A673 (cell line): ENCODE measurements at regions not wholly inside any gene's neighbourhood (a gene's known extent, or its start where the extent isn't known, plus 50 kb on each side); places are given as distances from the start of the nearest gene placed in this dataset.
A peak's percentile ranks its signal among the peaks of the same experiment; 100 is the strongest.

Experiments used
- BruUV-seq: library from RNA; stranded (reverse); fragments of 400-500 nt; replicated peaks from 2 replicates; lab custom pipeline; 2021; lab: Mats Ljungman, UMichigan
- CTCF ChIA-PET: fragments of 300-600 bp; sonication (Branson Sonifier 250); formaldehyde crosslinking; loops from one replicate; lab custom pipeline; 2022; ENCODE audit warnings: antibody characterized with exemption; lab: Charles Lee
- POLR2A ChIA-PET: fragments of 300-600 bp; sonication (Branson Sonifier 250); formaldehyde crosslinking; loops from one replicate; lab custom pipeline; 2022; ENCODE audit warnings: antibody characterized with exemption; ENCODE audit not compliant: low non-redundant PET; lab: Charles Lee
- DNase-seq: peaks from one replicate; pipeline ENCODE4 v3.0.0-alpha.2; 2015; ENCODE audit warnings: low spot score
- H3K27ac ChIP-seq: fragments of 200-600 bp; sonication (generic); 2 replicates; pipeline ENCODE4 v1.5.1; 2016; ENCODE audit warnings: mixed run types, low read depth, mild to moderate bottlenecking, mixed read lengths, antibody characterized with exemption, low read length; ENCODE audit not compliant: poor library complexity, severe bottlenecking
- H3K27me3 ChIP-seq: fragments of 200-600 bp; sonication (generic); replicated peaks from 2 replicates; pipeline ENCODE4 v1.6.1; 2017; ENCODE audit warnings: mixed run types, low read depth, mild to moderate bottlenecking, mixed read lengths, antibody characterized with exemption, low read length; ENCODE audit not compliant: insufficient read depth, poor library complexity
- H3K36me3 ChIP-seq: fragments of 200-600 bp; sonication (generic); 2 replicates; pipeline ENCODE4 v1.6.1; 2016; ENCODE audit warnings: mixed run types, mild to moderate bottlenecking, mixed read lengths, antibody characterized with exemption, low read length; ENCODE audit not compliant: insufficient read depth, poor library complexity, severe bottlenecking
- H3K4me1 ChIP-seq: fragments of 200-600 bp; sonication (generic); 2 replicates; pipeline ENCODE4 v1.6.1; 2017; ENCODE audit warnings: mixed run types, mild to moderate bottlenecking, mixed read lengths, antibody characterized with exemption, low read length; ENCODE audit not compliant: insufficient read depth, poor library complexity, severe bottlenecking
- H3K4me3 ChIP-seq: fragments of 200-600 bp; sonication (generic); 2 replicates; pipeline ENCODE4 v1.5.1; 2016; ENCODE audit warnings: low read depth, mixed run types, mild to moderate bottlenecking, mixed read lengths, low read length; ENCODE audit not compliant: poor library complexity, severe bottlenecking
- H3K9me3 ChIP-seq: fragments of 200-600 bp; sonication (generic); 2 replicates; pipeline ENCODE4 v1.6.1; 2016; ENCODE audit warnings: mixed run types, low read depth, mild to moderate bottlenecking, mixed read lengths, antibody characterized with exemption, low read length; ENCODE audit not compliant: poor library complexity, severe bottlenecking
- EZH2 ChIP-seq: fragments of 200-600 bp; sonication (generic); IDR thresholded peaks from 2 replicates; pipeline ENCODE4 v1.6.1; 2017; ENCODE audit warnings: borderline replicate concordance, low read depth, mild to moderate bottlenecking, mixed read lengths, antibody characterized with exemption, low read length; ENCODE audit not compliant: poor library complexity, severe bottlenecking
- intact Hi-C: fragments of 100-400 bp; cut with micrococcal nuclease; formaldehyde crosslinking; loops from one replicate; pipeline ENCODE4 v1.10.0; 2022; ENCODE audit not compliant: unreplicated experiment
- TF ChIP-seq, protein P1 (sequence below): fragments of 300-800, 200-600 bp; sonication (generic); conservative IDR thresholded peaks from 2 replicates; pipeline ENCODE4 v1.5.1; 2017; ENCODE audit warnings: low read depth, mild to moderate bottlenecking, antibody characterized with exemption, low read length, moderate library complexity, mixed read lengths

DNA sequence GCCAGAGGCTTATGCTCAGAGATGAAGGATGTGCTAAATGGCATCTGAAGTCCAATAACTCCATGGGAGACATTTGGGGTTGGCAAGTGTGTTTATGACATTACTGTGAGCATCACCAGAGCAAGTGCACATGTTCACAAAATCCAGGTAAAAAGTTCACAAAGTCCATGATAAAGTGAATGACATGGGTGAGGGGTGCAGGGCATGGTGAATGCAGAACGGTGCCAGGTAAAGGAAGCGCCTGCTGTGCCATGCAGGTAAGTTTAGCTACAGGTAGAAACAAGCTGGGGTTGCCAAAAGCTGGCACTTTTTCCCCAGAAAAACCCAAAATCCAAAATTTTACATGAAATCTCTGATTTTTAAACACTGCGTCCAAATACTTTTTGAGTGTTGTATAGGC, 268.2 kb downstream of the ABHD5 start:
- BruUV-seq, result no TSS peak
- ChIA-PET POLR2A (no interaction called here), CTCF (no interaction called here)
- Histone ChIP-seq H3K4me3 (no peak overlapping the region), H3K36me3 (no peaks in the 10 kb centered on the region), H3K27me3 (no peaks in the 10 kb centered on the region), H3K27ac (no peak overlapping the region), H3K9me3 (no peaks in the 10 kb centered on the region), H3K4me1 (no peaks in the 10 kb centered on the region)
- no peak for DNase-seq
- TF ChIP-seq EZH2, result no peak
- intact Hi-C loops, result no loop called here

DNA sequence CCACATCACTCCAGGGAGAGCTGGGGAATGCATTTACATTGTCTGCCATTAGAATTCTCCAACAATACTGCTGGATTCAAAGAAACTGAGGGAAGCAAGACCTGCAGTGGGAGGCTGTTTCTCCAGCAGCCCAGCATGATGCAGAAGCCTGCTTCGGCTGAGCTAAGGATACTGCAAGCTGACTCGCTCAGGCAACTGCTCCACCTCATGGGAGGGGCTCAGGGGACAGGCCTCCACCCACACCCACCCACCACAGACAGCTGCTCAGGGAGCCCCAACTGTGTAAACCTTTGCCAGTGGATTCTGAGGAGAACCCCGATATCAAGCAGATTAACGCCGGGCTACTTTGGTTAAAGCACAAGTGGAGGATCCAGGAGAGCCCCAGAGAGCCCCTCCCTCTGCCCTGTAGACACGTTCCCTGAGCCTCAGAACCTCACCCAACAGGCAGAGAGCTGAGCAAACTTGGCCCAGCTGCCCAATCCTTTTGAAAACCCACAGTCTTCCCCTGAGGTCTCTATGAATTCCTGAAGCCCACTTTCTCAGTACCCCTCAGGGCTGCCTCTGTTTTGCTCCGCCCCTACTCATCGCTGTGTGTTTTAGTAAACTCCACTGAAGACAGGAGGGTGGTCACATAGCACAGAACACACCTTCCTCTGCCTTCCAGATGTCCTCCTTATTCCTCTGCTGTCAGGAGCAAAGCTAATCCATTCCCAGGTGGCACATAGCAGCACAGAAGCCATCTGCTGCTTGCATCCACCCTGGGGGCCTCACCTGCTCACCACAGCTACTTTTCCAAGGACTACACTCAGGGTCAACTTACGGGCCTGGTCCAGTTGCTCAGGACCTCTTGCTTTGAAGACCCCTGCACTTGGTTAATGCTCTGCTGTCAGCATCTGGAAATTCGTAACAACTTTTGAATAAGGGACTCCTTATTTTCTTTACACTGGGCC, 269.0 kb downstream of the ABHD5 start:
- CTCF ChIA-PET, result no interaction called here
- intact Hi-C loops, result no loop called here
- Histone ChIP-seq H3K36me3 (no peaks in the 10 kb centered on the region), H3K4me1 (no peaks in the 10 kb centered on the region), H3K9me3 (no peaks in the 10 kb centered on the region), H3K4me3 (no peak overlapping the region), H3K27ac (no peak overlapping the region), H3K27me3 (no peaks in the 10 kb centered on the region)
- POLR2A ChIA-PET, result no interaction called here
- DNase-seq, result no peak
- no peak for TF ChIP-seq EZH2
- TF ChIP-seq, protein P1, sequence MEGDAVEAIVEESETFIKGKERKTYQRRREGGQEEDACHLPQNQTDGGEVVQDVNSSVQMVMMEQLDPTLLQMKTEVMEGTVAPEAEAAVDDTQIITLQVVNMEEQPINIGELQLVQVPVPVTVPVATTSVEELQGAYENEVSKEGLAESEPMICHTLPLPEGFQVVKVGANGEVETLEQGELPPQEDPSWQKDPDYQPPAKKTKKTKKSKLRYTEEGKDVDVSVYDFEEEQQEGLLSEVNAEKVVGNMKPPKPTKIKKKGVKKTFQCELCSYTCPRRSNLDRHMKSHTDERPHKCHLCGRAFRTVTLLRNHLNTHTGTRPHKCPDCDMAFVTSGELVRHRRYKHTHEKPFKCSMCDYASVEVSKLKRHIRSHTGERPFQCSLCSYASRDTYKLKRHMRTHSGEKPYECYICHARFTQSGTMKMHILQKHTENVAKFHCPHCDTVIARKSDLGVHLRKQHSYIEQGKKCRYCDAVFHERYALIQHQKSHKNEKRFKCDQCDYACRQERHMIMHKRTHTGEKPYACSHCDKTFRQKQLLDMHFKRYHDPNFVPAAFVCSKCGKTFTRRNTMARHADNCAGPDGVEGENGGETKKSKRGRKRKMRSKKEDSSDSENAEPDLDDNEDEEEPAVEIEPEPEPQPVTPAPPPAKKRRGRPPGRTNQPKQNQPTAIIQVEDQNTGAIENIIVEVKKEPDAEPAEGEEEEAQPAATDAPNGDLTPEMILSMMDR, result no peak
- BruUV-seq, result no TSS peak

DNA sequence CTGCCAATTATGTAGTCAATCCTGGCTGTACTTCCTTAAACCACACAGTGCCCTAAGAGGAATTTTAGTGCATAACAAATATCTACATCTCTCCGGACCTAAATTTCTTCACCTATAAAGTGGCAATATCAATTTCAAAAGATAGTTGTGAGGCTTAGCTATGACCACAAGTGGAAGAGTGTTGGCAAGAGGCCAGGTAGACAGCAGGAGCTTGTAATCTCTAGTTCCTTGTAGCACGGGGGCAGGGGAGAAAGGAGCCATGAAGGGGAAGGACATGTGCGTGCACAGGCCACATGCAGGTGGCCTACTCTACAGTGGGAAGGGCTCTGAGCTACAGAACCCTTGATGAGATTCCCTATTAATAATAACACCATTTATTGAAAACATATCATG, 269.7 kb downstream of the ABHD5 start:
- intact Hi-C loops, result no loop called here
- no peaks in the 10 kb centered on the region for H3K36me3 ChIP-seq
- H3K27ac ChIP-seq, result no peak overlapping the region
- no peaks in the 10 kb centered on the region for H3K9me3 ChIP-seq
- DNase-seq, result peak; percentile 26
- CTCF ChIA-PET, result no interaction called here
- H3K4me3 ChIP-seq, result no peak overlapping the region
- H3K4me1 ChIP-seq, result no peaks in the 10 kb centered on the region
- POLR2A ChIA-PET, result no interaction called here
- H3K27me3 ChIP-seq, result no peaks in the 10 kb centered on the region
- no TSS peak for BruUV-seq
- no peak for TF ChIP-seq EZH2
- TF ChIP-seq, protein P1, result no peak
